WTC11 (cell line): ENCODE measurements at regions not wholly inside any gene's neighbourhood (a gene's known extent, or its start where the extent isn't known, plus 50 kb on each side); places are given as distances from the start of the nearest gene placed in this dataset.

ENCODE experiments used
- CBFB ChIP-seq: sonication (generic); formaldehyde crosslinking; IDR thresholded peaks from 2 replicates; pipeline ENCODE4 v1.8.1; 2022; ENCODE audit warnings: mild to moderate bottlenecking, low read depth, missing genetic modification reagents
- ELF4 ChIP-seq: sonication (generic); formaldehyde crosslinking; IDR thresholded peaks from 2 replicates; pipeline ENCODE4 v1.8.1; 2022; ENCODE audit warnings: low read depth, mild to moderate bottlenecking, moderate library complexity, missing genetic modification reagents
- FOXP1 ChIP-seq: sonication (generic); formaldehyde crosslinking; IDR thresholded peaks from 2 replicates; pipeline ENCODE4 v1.8.0; 2022; ENCODE audit warnings: missing genetic modification reagents, mild to moderate bottlenecking, moderate library complexity, borderline replicate concordance
- IRF2 ChIP-seq: sonication (generic); formaldehyde crosslinking; IDR thresholded peaks from 2 replicates; pipeline ENCODE4 v1.8.0; 2022; ENCODE audit warnings: low read depth, missing genetic modification reagents, borderline replicate concordance
- NR2C2 ChIP-seq: sonication (generic); formaldehyde crosslinking; IDR thresholded peaks from 2 replicates; pipeline ENCODE4 v1.8.0; 2022; ENCODE audit warnings: mild to moderate bottlenecking, missing genetic modification reagents
- OVOL2 ChIP-seq: fragments of 250-450 bp; sonication (Bioruptor Pico); IDR thresholded peaks from 2 replicates; pipeline ENCODE4 v1.9.0; 2021; ENCODE audit warnings: mild to moderate bottlenecking, borderline replicate concordance
- TP53 ChIP-seq: sonication (generic); formaldehyde crosslinking; IDR thresholded peaks from 2 replicates; pipeline ENCODE4 v1.8.1; 2023; ENCODE audit warnings: mild to moderate bottlenecking, missing genetic modification reagents
- TF ChIP-seq, protein P1 (sequence below): fragments of 200-600 bp; IDR thresholded peaks from 2 replicates; pipeline ENCODE4 v1.8.0; 2022; ENCODE audit warnings: antibody characterized with exemption
- TF ChIP-seq, protein P2 (sequence below): sonication (generic); formaldehyde crosslinking; IDR thresholded peaks from 2 replicates; pipeline ENCODE4 v1.8.1; 2023; ENCODE audit warnings: mild to moderate bottlenecking, missing genetic modification reagents
- TF ChIP-seq, protein P3 (sequence below): sonication (generic); formaldehyde crosslinking; IDR thresholded peaks from 2 replicates; pipeline ENCODE4 v1.8.1; 2022; ENCODE audit warnings: missing genetic modification reagents, borderline replicate concordance
- TF ChIP-seq, protein P4 (sequence below): sonication (generic); formaldehyde crosslinking; IDR thresholded peaks from 2 replicates; pipeline ENCODE4 v1.8.1; 2022; ENCODE audit warnings: low read depth, missing genetic modification reagents, borderline replicate concordance

DNA sequence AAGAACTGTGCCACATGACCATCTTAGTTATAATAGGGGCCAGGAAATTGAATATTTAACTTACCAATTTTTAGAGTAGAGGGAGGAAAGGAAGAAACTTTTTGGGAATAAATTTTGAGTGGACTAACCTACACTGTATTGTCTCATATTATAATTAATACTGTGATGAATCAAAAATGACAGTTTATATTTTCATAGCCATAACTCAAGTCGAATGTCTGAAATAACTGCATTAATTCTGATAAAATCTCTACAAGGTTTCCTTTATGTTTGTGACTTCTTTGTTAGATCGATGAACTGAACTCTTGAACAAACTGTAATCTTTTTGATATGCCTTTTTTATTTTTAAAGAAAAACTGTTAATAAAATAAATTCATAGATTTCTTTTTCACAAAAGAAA is 132.8 kb upstream of the DPH6 start:
- TF ChIP-seq IRF2 (CRISPR knock-in tag): no peak
- no peak for TF ChIP-seq FOXP1
- TF ChIP-seq, protein P1, sequence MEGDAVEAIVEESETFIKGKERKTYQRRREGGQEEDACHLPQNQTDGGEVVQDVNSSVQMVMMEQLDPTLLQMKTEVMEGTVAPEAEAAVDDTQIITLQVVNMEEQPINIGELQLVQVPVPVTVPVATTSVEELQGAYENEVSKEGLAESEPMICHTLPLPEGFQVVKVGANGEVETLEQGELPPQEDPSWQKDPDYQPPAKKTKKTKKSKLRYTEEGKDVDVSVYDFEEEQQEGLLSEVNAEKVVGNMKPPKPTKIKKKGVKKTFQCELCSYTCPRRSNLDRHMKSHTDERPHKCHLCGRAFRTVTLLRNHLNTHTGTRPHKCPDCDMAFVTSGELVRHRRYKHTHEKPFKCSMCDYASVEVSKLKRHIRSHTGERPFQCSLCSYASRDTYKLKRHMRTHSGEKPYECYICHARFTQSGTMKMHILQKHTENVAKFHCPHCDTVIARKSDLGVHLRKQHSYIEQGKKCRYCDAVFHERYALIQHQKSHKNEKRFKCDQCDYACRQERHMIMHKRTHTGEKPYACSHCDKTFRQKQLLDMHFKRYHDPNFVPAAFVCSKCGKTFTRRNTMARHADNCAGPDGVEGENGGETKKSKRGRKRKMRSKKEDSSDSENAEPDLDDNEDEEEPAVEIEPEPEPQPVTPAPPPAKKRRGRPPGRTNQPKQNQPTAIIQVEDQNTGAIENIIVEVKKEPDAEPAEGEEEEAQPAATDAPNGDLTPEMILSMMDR: no peak
- TF ChIP-seq, protein P2, sequence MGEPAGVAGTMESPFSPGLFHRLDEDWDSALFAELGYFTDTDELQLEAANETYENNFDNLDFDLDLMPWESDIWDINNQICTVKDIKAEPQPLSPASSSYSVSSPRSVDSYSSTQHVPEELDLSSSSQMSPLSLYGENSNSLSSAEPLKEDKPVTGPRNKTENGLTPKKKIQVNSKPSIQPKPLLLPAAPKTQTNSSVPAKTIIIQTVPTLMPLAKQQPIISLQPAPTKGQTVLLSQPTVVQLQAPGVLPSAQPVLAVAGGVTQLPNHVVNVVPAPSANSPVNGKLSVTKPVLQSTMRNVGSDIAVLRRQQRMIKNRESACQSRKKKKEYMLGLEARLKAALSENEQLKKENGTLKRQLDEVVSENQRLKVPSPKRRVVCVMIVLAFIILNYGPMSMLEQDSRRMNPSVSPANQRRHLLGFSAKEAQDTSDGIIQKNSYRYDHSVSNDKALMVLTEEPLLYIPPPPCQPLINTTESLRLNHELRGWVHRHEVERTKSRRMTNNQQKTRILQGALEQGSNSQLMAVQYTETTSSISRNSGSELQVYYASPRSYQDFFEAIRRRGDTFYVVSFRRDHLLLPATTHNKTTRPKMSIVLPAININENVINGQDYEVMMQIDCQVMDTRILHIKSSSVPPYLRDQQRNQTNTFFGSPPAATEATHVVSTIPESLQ: no peak
- TF ChIP-seq TP53 (CRISPR knock-in tag): no peak
- TF ChIP-seq, protein P3, sequence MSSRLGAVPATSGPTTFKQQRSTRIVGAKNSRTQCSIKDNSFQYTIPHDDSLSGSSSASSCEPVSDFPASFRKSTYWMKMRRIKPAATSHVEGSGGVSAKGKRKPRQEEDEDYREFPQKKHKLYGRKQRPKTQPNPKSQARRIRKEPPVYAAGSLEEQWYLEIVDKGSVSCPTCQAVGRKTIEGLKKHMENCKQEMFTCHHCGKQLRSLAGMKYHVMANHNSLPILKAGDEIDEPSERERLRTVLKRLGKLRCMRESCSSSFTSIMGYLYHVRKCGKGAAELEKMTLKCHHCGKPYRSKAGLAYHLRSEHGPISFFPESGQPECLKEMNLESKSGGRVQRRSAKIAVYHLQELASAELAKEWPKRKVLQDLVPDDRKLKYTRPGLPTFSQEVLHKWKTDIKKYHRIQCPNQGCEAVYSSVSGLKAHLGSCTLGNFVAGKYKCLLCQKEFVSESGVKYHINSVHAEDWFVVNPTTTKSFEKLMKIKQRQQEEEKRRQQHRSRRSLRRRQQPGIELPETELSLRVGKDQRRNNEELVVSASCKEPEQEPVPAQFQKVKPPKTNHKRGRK (CRISPR knock-in tag): no peak
- TF ChIP-seq NR2C2 (CRISPR knock-in tag): no peak
- TF ChIP-seq ELF4: no peak
- TF ChIP-seq CBFB: no peak
- no peak for TF ChIP-seq OVOL2 (CRISPR knock-in tag)
- TF ChIP-seq, protein P4, sequence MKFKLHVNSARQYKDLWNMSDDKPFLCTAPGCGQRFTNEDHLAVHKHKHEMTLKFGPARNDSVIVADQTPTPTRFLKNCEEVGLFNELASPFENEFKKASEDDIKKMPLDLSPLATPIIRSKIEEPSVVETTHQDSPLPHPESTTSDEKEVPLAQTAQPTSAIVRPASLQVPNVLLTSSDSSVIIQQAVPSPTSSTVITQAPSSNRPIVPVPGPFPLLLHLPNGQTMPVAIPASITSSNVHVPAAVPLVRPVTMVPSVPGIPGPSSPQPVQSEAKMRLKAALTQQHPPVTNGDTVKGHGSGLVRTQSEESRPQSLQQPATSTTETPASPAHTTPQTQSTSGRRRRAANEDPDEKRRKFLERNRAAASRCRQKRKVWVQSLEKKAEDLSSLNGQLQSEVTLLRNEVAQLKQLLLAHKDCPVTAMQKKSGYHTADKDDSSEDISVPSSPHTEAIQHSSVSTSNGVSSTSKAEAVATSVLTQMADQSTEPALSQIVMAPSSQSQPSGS (CRISPR knock-in tag): no peak
